ENCODE measurements at regions not wholly inside any gene's neighbourhood (a gene's known extent, or its start where the extent isn't known, plus 50 kb on each side); places are given as distances from the start of the nearest gene placed in this dataset.

- TF ChIP-seq GATA2 (CRISPR knock-in tag; IDR thresholded peaks at IDR 0.05), result no peak
- no peak for TF ChIP-seq EZH2phosphoT487 (IDR thresholded peaks at IDR 0.05; ENCODE audit: borderline replicate concordance, low read depth)
- TF ChIP-seq CTCF (IDR thresholded peaks at IDR 0.05), result no peak
- no peak for TF ChIP-seq USF2 (IDR thresholded peaks at IDR 0.05; ENCODE audit: borderline replicate concordance, low read depth, low read length)
- TF ChIP-seq TAF1 (IDR thresholded peaks at IDR 0.05; ENCODE audit: borderline replicate concordance, low read depth, low read length), result no peak
Measured at GRCh38 chr3:188031121-188031520, 122.8 kb upstream of the LPP start.

Measured in SK-N-SH (cell line).